ENCODE measurements at regions not wholly inside any gene's neighbourhood (a gene's known extent, or its start where the extent isn't known, plus 50 kb on each side); places are given as distances from the start of the nearest gene placed in this dataset.

DNA sequence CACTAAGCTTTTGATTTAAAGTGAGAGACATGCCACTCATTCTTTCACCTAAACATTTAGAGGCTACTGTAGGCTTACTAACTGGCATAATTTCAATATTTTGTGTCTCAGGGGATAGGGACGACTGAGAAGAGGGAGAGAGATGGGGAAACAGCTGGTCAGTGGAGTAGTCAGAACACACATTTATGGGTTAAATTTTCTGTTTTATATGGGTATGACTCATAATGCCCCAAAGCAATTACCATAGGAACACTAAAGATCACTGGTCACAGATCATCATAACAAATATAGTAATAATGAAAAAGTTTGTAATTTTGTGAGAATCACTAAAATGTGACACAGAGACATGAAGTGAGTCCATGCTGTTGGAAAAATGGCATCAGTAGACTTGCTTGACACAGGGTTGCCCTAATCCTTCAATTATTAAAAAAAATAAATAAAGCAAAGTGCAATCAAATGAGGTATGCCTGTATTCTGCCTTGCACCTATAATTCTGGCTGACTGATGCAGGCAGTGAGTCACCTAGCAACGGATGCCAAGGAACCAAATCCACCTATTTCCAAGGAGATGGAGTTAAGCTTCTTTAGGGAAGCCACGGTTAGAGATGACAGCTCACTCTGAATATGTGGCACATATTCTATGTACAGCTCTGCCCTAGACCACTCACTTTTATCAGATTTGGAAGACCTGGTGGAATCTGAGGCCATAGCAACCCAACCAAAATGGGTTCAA is 166.1 kb downstream of the MARCHF11 start:
- DNase-seq (ENCODE audit: low read depth in 4 of 4, low spot score in 2 of 4), result no peak

DNA sequence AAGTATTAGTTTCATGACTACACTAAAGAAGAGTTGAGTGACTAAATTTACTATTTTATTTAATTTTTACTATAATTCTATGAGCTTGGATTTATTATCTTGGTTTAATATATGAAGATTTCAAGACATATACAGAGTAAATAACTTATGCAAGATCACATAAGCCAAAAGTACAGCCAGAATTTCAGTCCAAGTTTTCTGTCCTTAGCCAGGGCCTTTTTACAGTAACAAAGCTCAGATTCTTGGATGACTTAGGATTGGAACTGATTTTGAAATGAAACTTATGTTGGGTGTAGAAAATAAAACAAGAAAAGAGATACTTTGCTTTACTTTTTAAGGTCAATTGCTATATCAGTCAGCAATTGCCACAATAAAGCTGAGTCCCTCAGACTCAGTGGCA is 170.3 kb downstream of the MARCHF11 start:
- DNase-seq (ENCODE audit: low read depth in 4 of 4, low spot score in 2 of 4), result no peak

DNA sequence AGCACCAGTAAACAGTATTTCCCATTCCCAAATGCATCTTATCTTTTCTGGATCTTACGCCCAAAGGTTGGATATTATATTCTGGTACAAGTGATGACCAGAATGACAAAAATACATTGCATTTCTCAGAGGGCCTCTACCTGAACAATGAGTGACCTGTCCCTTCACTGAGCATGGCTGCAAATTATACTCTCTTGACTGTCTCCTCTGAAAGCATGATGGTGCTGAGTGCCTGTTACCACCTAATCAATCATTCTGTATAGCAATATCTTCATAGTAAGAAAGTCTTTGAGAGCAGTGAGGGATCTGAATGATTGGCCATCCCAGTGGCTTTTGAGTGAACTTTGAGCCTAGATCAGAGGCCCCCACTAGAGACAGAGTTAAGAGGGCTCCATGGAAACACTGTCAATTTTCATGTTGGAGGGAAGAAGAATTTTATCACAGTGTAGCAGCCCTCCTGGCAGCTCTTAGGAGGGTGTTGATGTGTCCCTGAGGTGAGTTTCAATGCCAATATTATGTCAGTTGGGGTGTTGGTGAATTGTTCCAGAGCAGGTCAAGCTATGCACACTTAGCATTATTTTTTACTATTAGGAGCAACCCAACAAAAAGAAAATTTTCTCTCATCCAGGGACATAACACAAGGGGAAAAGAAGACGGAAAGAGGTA is 171.7 kb downstream of the MARCHF11 start:
- DNase-seq (ENCODE audit: low read depth in 4 of 4, low spot score in 2 of 4), result no peak

DNA sequence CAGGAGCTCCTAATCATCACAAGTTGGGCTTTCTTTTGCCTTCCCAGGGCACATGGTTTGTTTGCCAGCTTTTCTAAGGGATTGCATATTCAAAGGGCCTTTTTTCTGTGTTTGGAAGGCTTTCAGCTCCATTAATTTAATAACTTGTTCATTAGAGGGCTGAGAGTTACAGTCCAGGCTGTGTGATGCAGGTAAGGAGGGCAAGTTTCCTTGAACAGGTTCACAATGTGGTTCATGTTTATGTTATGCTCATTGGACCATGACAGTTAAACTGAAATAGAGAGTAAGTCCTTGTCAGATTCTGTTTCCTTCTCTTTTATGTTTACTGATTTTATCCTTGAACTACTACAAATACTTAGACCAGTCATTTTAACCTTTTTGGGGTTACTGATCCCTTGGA is 174.4 kb downstream of the MARCHF11 start:
- peak in 3 of 4 donors; percentile 5 to 59 (median 37) for DNase-seq (ENCODE audit: low read depth in 4 of 4, low spot score in 2 of 4)

DNA sequence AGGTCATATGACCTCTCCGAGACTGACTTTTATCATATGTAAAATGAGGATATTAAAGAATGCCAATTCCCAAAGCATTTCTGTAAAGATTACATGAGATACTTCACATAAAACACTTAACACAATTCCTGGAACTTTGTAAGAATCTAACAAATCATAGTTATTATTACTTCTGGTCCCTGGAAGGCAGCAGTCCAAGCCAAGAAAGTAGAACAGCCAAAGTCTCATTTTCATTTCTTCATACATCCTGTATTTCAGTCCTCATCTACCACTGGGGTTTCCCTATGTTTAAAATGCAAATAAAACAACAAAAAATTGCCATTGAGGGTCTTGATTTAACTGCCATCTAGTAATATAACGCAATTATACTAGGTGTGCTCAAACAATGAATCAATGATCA is 179.5 kb downstream of the MARCHF11 start:
- no peak for DNase-seq (ENCODE audit: low read depth in 4 of 4, low spot score in 2 of 4)

DNA sequence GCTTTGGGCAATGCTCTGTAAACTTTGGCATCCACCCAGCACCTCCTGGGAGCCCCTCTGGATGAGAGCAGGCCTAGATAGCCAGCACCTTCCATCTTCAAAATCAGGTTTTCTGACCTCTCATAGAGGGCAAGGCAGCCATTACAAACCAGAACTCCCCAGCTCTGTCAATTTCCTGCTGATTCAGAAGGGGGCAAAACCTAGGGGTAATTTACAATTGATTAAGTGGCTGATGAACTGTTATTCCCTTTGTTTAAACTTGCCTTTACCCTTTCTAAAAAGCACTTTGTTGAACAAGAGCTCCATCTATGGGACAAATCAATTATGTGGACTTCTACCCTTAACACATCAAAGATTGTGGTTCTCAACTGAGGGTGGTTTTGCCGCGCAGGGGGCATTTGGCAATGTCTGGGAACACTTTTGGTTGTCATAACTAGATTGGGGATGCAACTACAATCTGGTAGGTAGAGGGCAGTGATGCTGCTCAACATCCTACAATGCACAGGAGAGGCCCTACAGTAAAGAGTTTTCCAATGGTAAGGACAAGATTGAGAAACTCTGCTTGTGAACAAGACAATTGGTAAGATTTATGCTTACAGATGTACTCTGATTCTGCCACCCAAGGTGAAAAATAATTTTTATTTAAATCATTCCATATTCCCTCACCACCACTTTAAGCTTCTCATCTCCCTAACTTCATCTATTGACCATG is 184.1 kb downstream of the MARCHF11 start:
- DNase-seq (ENCODE audit: low read depth in 4 of 4, low spot score in 2 of 4), result peak in 1 of 4 donors; percentile 15

DNA sequence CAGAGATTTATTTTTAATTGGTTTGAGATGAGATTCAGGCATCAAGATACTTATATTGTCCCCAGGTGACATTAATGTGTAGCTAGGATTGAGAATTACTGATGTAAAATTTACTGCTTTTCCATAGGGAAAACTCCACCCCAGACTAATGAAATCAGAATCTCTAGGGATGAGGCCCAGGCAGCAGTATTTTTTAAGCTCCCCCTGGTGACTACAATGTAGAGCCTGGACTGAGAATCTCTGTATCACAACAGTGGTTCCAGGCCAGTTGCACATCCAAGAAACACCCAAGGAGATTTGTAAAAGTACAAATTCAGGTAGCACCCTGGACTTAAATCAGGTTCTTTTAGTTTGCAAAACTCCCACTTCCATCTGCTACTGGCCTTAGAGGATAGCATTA is 185.7 kb downstream of the MARCHF11 start:
- no peak for DNase-seq (ENCODE audit: low read depth in 4 of 4, low spot score in 2 of 4)

DNA sequence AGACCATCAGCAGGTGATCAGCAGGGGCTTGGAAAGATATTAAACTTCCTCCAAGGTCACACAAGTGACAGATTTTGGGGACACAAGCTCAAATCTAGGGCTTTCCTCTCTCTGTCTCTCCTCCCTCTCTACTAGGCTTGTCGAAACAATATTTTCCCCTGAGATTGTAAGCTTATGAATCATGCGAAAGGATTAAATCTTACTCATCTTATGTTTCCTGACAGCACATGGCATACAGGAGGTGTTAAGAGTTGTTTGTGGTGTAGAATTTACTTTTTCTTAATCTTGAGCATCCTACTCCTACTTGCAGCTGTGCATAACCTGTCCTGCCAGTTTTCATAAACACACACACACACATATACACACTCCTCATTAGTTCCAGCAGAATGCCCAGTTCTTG is 186.3 kb downstream of the MARCHF11 start:
- no peak for DNase-seq (ENCODE audit: low read depth in 4 of 4, low spot score in 2 of 4)

DNA sequence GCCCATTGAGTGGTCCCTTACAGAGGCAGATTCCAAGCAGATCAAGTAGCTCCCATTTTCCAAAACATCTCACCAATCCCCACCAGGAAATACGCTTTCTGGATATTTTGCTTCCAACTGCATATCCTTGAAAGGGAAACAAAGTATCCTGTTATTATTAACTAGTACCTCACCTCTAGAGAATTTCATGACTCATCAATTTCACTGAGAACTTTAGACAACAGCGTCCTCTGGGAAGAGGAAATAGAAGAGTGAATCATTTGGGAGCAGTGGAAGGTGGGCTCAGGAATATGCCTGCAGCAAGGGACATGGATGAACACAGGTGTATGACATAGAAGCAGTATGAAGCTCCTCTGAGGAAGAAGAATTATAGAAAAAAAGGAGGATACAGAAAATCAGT is 186.7 kb downstream of the MARCHF11 start:
- DNase-seq (ENCODE audit: low read depth in 4 of 4, low spot score in 2 of 4), result no peak

DNA sequence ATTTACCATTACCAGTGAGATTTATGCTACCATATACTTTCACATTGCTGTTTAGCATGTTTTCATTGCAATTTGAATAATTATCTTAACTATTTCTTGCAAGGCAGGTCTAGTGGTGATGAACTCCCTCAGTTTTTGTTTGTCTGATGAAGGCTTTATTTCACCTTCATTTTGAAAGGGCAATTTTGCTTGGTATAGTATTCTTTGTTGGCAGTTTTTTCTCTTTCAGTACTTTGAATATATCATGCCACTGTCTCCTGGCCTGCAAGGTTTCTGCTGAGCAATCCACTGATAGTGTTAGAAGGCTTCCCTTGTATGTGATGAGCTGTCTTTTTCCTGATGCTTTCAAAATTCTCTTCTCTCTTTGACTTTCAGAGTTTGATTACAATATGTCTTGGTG is 188.0 kb downstream of the MARCHF11 start:
- no peak for DNase-seq (ENCODE audit: low read depth in 4 of 4, low spot score in 2 of 4)

Measured in left renal cortex interstitium (tissue), 4 donors.